NCI-H69 (cell line): ENCODE measurements at regions not wholly inside any gene's neighbourhood (a gene's known extent, or its start where the extent isn't known, plus 50 kb on each side); places are given as distances from the start of the nearest gene placed in this dataset.

ENCODE experiments used
- DNase-seq: peaks from one replicate; lab custom pipeline; 2025; lab: John Stamatoyannopoulos, UW

- DNase-seq, result peak; percentile 14
Measured at GRCh38 chr5:98614341-98614740, 159.1 kb upstream of the RGMB start.

GRCh38 chr5:98621821-98622220, 151.6 kb upstream of the RGMB start:
- no peak for DNase-seq

- no peak for DNase-seq
Measured at GRCh38 chr5:98624145-98624880, 149.2 kb upstream of the RGMB start.

GRCh38 chr5:98627121-98627520, 146.3 kb upstream of the RGMB start:
- DNase-seq, result no peak

- no peak for DNase-seq
Measured at GRCh38 chr5:98630621-98631020, 142.8 kb upstream of the RGMB start.

GRCh38 chr5:98631311-98632054, 142.0 kb upstream of the RGMB start:
- peak; percentile 20 for DNase-seq

- peak; percentile 45 for DNase-seq
Measured at GRCh38 chr5:98635656-98636055, 137.8 kb upstream of the RGMB start.

GRCh38 chr5:98637116-98637515, 136.3 kb upstream of the RGMB start:
- peak; percentile 68 for DNase-seq

- peak; percentile 69 for DNase-seq
Measured at GRCh38 chr5:98637557-98637956, 135.9 kb upstream of the RGMB start.

GRCh38 chr5:98638111-98638510, 135.4 kb upstream of the RGMB start:
- peak; percentile 33 for DNase-seq

GRCh38 chr5:98638701-98639100, 134.8 kb upstream of the RGMB start:
- DNase-seq, result peak; percentile 46

GRCh38 chr5:98639274-98639673, 134.2 kb upstream of the RGMB start:
- DNase-seq, result peak; percentile 98

GRCh38 chr5:98641671-98642070, 131.8 kb upstream of the RGMB start:
- peak; percentile 78 for DNase-seq

GRCh38 chr5:98643569-98643968, 129.9 kb upstream of the RGMB start:
- no peak for DNase-seq

GRCh38 chr5:98651715-98652114, 121.7 kb upstream of the RGMB start:
- no peak for DNase-seq

GRCh38 chr5:98656125-98656795, 117.2 kb upstream of the RGMB start:
- DNase-seq, result peak; percentile 77

GRCh38 chr5:98656796-98657195, 116.7 kb upstream of the RGMB start:
- DNase-seq, result no peak

GRCh38 chr5:98657559-98657958, 115.9 kb upstream of the RGMB start:
- no peak for DNase-seq

GRCh38 chr5:98663521-98663920, 109.9 kb upstream of the RGMB start:
- DNase-seq, result no peak

GRCh38 chr5:98664736-98665135, 108.7 kb upstream of the RGMB start:
- no peak for DNase-seq

- DNase-seq, result no peak
Measured at GRCh38 chr5:98679963-98680362, 93.5 kb upstream of the RGMB start.

GRCh38 chr5:98690002-98690401, 83.5 kb upstream of the RGMB start:
- no peak for DNase-seq

GRCh38 chr5:98694902-98695301, 78.6 kb upstream of the RGMB start:
- no peak for DNase-seq
